ENCODE measurements at regions not wholly inside any gene's neighbourhood (a gene's known extent, or its start where the extent isn't known, plus 50 kb on each side); places are given as distances from the start of the nearest gene placed in this dataset.

DNA sequence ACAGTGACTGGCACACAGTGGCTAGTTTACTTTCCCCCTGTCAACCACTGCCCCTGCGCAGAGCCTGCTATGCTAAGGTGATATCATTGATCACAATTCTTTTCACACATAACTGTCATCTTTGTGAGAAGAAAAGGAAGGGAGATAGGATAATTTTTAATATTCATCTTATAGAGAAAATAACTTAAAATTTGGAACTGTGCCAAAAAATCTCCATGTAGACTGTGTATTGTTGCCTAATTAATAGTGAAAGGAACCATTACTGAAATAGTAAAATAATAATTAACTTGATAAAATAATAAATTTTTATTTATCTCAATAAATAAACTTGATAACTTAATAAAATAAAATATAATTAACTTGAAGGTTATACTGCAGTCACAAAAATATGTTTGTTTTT, 1069.4 kb downstream of the C4orf33 start:
- TF ChIP-seq CTCF (IDR thresholded peaks at IDR 0.05) (no peak), POLR2A (IDR thresholded peaks at IDR 0.05) (no peak)
